ENCODE measurements at regions not wholly inside any gene's neighbourhood (a gene's known extent, or its start where the extent isn't known, plus 50 kb on each side); places are given as distances from the start of the nearest gene placed in this dataset.

DNA sequence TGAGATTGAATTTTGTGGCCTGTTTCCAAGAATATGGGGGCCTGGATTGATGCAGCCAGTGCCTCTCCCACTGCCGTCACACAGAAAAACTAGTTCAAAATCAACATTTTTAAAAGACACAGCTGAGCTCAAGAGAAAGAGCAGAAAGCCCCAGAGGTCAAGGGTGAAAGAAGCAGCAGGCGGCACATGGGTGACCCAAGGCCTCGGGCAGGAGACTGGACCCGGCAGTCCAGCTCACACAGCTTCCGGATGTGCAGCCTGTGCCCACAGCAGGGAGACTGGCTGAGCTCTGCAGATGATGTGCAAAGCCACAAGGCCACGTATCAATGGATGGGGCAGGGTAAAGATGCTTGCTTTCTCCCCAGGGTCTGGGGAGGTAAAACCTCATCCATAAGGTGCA lies 50.4 kb upstream of the RNF32 start:
- no peak overlapping the region for H3K4me2 ChIP-seq (ENCODE audit: low read length)
- H3K4me1 ChIP-seq (ENCODE audit: control insufficient read depth, low read length), result no peaks in the 10 kb centered on the region
- no peak overlapping the region for H3K4me3 ChIP-seq (ENCODE audit: low read length)
- H3K9me2 ChIP-seq (replicated peaks; ENCODE audit: control insufficient read depth, low read length), result no peaks in the 10 kb centered on the region
- no peaks in the 10 kb centered on the region for H3K36me3 ChIP-seq (ENCODE audit: control insufficient read depth, low read length)
- no peaks in the 10 kb centered on the region for H4K20me1 ChIP-seq (ENCODE audit: control insufficient read depth, insufficient read depth, low read depth, low read length)
- TF ChIP-seq, protein P1, sequence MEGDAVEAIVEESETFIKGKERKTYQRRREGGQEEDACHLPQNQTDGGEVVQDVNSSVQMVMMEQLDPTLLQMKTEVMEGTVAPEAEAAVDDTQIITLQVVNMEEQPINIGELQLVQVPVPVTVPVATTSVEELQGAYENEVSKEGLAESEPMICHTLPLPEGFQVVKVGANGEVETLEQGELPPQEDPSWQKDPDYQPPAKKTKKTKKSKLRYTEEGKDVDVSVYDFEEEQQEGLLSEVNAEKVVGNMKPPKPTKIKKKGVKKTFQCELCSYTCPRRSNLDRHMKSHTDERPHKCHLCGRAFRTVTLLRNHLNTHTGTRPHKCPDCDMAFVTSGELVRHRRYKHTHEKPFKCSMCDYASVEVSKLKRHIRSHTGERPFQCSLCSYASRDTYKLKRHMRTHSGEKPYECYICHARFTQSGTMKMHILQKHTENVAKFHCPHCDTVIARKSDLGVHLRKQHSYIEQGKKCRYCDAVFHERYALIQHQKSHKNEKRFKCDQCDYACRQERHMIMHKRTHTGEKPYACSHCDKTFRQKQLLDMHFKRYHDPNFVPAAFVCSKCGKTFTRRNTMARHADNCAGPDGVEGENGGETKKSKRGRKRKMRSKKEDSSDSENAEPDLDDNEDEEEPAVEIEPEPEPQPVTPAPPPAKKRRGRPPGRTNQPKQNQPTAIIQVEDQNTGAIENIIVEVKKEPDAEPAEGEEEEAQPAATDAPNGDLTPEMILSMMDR (IDR thresholded peaks at IDR 0.05; ENCODE audit: low read depth, low read length, poor library complexity, severe bottlenecking), result no peak
- no peak for TF ChIP-seq EZH2phosphoT487 (IDR thresholded peaks at IDR 0.05; ENCODE audit: borderline replicate concordance, low read length)
- H3K27ac ChIP-seq (ENCODE audit: low read depth, low read length), result no peak overlapping the region
- H3K9me3 ChIP-seq (ENCODE audit: control insufficient read depth, insufficient read depth, low read length), result peaks cover 14% of the 10 kb centered on the region
- no peaks in the 10 kb centered on the region for H3F3A ChIP-seq (ENCODE audit: control insufficient read depth, insufficient read depth)
- H3K27me3 ChIP-seq (ENCODE audit: control insufficient read depth, low read length), result 0 out of 2 replicates have a peak, but pooled peaks cover 2% of the 10 kb centered on the region
- H3K79me2 ChIP-seq (ENCODE audit: control insufficient read depth, low read length), result no peaks in the 10 kb centered on the region

DNA sequence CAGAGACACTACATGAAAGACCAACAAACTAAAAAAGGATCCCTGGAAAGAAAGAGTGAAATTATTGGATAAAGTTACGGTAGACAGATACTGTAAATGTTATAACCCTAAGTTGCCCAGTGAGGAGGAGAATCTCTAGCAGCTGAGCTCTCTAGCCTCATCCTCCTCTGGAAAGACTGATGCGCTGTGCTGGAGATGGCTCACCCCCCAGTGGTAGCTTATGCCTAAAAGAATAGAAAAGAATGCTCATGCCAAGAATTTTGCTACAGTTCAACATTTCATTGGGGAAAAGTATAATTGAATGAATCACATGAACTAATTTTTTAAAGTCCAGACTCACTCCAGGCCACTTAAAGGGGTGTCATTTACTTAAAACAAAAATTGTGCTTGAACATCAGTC lies 50.8 kb upstream of the RNF32 start:
- no peaks in the 10 kb centered on the region for H3K9me2 ChIP-seq (replicated peaks; ENCODE audit: control insufficient read depth, low read length)
- H3K9me3 ChIP-seq (ENCODE audit: control insufficient read depth, insufficient read depth, low read length), result peaks cover 14% of the 10 kb centered on the region
- no peak overlapping the region for H3K27ac ChIP-seq (ENCODE audit: low read depth, low read length)
- H3K4me2 ChIP-seq (ENCODE audit: low read length), result no peak overlapping the region
- H4K20me1 ChIP-seq (ENCODE audit: control insufficient read depth, insufficient read depth, low read depth, low read length), result no peaks in the 10 kb centered on the region
- H3K36me3 ChIP-seq (ENCODE audit: control insufficient read depth, low read length), result no peaks in the 10 kb centered on the region
- no peak overlapping the region for H3K4me3 ChIP-seq (ENCODE audit: low read length)
- no peaks in the 10 kb centered on the region for H3F3A ChIP-seq (ENCODE audit: control insufficient read depth, insufficient read depth)
- no peaks in the 10 kb centered on the region for H3K79me2 ChIP-seq (ENCODE audit: control insufficient read depth, low read length)
- TF ChIP-seq, protein P1 (IDR thresholded peaks at IDR 0.05; ENCODE audit: low read depth, low read length, poor library complexity, severe bottlenecking), result no peak
- no peak for TF ChIP-seq EZH2phosphoT487 (IDR thresholded peaks at IDR 0.05; ENCODE audit: borderline replicate concordance, low read length)
- no peaks in the 10 kb centered on the region for H3K4me1 ChIP-seq (ENCODE audit: control insufficient read depth, low read length)
- 0 out of 2 replicates have a peak, but pooled peaks cover 2% of the 10 kb centered on the region for H3K27me3 ChIP-seq (ENCODE audit: control insufficient read depth, low read length)

DNA sequence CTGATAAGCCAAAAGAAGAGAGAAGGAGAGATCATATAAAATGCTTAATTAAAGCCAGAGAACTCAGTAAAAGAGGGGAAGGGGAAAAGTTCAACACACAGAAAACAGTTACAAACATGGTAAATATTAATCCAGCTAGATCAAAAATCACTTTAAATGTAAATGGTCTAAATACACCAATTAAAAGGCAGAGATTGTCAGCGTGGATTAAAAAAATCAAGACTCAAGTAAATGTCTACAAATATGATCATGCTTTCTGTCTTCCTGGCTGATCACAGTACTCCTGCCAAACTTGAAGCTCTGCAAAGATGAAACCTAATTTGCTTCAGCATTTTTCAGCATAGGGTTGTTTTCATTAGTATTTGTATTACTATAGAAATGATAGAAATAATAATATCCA lies 54.6 kb upstream of the RNF32 start:
- TF ChIP-seq, protein P1 (IDR thresholded peaks at IDR 0.05; ENCODE audit: low read depth, low read length, poor library complexity, severe bottlenecking), result no peak
- no peak for TF ChIP-seq EZH2phosphoT487 (IDR thresholded peaks at IDR 0.05; ENCODE audit: borderline replicate concordance, low read length)

More for the DNA sequence above, 54.6 kb upstream of the RNF32 start:
- Histone ChIP-seq H3K27me3 (ENCODE audit: control insufficient read depth, low read length) (0 out of 2 replicates have a peak, but pooled peaks cover 2% of the 10 kb centered on the region), H3K79me2 (ENCODE audit: control insufficient read depth, low read length) (no peaks in the 10 kb centered on the region), H3K4me2 (ENCODE audit: low read length) (no peak overlapping the region), H3K27ac (ENCODE audit: low read depth, low read length) (no peak overlapping the region), H3K4me1 (ENCODE audit: control insufficient read depth, low read length) (no peaks in the 10 kb centered on the region), H3K9me3 (ENCODE audit: control insufficient read depth, insufficient read depth, low read length) (peaks cover 14% of the 10 kb centered on the region), H4K20me1 (ENCODE audit: control insufficient read depth, insufficient read depth, low read depth, low read length) (no peaks in the 10 kb centered on the region), H3K9me2 (replicated peaks; ENCODE audit: control insufficient read depth, low read length) (no peaks in the 10 kb centered on the region), H3F3A (ENCODE audit: control insufficient read depth, insufficient read depth) (no peaks in the 10 kb centered on the region), H3K4me3 (ENCODE audit: low read length) (no peak overlapping the region), H3K36me3 (ENCODE audit: control insufficient read depth, low read length) (no peaks in the 10 kb centered on the region)

Measured in DOHH2 (cell line).